HG03432 (cell line): ENCODE measurements at regions not wholly inside any gene's neighbourhood (a gene's known extent, or its start where the extent isn't known, plus 50 kb on each side); places are given as distances from the start of the nearest gene placed in this dataset.

Experiments
- ATAC-seq: cut with Tn5 transposase; IDR thresholded peaks from one replicate; pipeline ENCODE4 v1.9.1; 2021; ENCODE audit warnings: mild to moderate bottlenecking, moderate library complexity; ENCODE audit not compliant: unreplicated experiment

DNA sequence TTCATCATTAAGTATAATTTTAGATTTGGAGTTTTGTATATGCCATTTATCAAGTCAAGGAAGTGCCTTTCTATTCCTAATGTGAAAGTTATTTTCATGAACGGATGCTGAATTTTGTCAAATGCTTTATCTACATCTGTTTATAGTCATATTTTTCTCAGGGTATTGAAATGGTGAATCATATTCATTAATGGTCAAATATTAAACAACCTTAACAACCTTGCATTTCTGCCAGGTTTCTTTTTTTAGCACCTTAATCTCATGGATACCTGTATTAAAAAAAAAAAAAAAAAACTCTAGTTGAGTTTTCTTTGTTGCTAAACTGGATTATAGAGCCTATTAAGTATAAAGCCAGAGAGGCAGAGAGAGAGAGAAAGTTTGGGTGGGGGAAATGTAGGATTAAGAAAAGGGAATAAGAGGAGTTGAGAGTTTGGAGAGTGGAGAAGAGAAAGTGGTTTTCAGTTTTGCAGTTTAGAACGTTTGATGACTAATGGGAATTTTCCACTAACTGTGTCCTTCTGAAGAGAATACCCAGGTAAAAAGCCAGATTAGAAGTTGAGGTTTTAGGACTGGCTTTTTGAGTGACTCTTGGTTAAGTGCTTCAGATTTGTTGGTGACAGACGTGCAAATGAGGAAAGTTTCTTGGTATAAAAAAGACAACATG is 305.0 kb downstream of the HLX start:
- no peak for ATAC-seq

DNA sequence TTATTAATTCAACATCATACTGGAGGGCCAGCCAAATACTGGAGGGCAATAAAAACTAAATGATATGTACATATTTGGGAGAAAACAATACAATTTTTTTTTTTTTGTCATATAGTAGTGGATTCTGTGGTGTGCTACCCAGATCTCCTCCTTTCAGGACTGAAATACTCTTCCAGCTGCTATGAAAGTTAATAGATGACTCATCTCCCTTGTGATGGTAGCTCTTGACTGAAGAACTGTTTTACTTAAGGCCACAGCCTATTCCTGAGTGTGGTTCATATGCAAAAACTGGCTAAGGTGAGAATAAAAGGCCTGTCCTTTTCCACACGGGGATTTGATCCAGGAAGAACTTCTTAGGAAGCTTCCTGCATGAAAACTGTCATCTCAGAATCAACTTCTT is 307.9 kb downstream of the HLX start:
- no peak for ATAC-seq

GRCh38 chr1:221188458-221188857 is 309.2 kb downstream of the HLX start:
- ATAC-seq: no peak

- no peak for ATAC-seq
Measured at GRCh38 chr1:221190249-221190648, 311.0 kb downstream of the HLX start.

- no peak for ATAC-seq
Measured at GRCh38 chr1:221192055-221192454, 312.8 kb downstream of the HLX start.

GRCh38 chr1:221200464-221200863 is 321.2 kb downstream of the HLX start:
- peak; percentile 72 for ATAC-seq

- no peak for ATAC-seq
Measured at GRCh38 chr1:221201773-221202172, 322.5 kb downstream of the HLX start.

GRCh38 chr1:221203224-221204054 is 324.2 kb downstream of the HLX start:
- peak; percentile 89 for ATAC-seq

- no peak for ATAC-seq
Measured at GRCh38 chr1:221204055-221204833, 325.0 kb downstream of the HLX start.

GRCh38 chr1:221206076-221206475 is 326.8 kb downstream of the HLX start:
- no peak for ATAC-seq

DNA sequence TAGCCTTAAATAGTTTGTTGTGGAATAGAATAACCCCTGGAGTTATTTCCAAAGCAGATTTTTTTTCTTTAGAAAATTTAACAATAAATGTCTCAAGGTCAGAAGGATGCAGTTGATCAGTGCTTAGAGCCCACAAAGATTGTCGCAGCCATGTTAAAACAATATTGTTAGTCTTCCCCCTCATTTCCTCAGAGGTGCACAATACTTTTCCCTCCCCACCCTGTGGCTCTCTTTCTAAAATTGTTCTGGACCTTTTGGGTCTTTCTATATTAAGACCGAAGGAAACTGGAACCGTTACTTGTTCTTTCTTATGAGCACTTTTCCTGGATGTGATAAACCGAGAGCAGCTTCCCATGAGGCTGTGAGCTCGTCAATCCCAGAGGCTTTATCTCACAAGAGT is 333.7 kb downstream of the HLX start:
- no peak for ATAC-seq

DNA sequence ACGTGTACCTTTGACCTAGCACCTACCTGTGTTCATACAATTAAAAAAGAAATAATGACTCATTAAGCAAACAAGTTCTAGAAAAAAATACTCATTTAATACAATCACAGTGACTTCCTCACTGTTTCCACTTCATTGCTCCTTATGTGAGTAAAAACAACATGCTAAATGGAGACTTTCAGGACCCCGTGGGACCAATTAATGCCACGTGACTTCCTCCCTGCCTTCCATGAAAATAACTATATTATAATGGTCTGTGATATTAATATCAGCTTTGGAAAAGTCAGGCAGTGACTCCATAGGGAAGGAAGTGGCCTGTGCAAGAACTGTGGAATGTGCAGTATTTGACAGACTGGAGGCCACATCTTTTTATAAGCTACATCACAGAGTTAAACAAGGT is 337.8 kb downstream of the HLX start:
- no peak for ATAC-seq

DNA sequence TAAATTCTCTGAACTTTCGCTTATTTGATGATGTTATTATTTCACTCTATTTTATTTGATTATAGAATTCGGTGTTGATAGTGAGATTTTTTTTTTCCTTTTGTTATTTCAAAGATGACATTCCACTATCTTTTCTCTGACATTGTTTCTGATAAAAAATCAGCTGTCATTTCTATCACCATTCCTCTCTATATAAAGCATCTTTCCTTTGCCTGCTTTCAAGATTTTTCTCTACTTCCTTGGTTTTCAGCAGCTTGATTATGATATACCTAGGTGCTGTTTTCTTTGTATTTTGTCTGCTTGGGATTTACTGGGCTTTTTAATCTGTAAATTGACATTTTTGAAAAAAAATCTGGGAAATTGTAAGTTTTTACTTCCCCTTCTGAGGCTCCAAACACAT is 344.0 kb downstream of the HLX start:
- no peak for ATAC-seq

- no peak for ATAC-seq
Measured at GRCh38 chr1:221227460-221227859, 348.2 kb downstream of the HLX start.

- ATAC-seq: no peak
Measured at GRCh38 chr1:221227872-221228337, 348.7 kb downstream of the HLX start.

GRCh38 chr1:221228594-221228993 is 349.4 kb downstream of the HLX start:
- ATAC-seq: no peak

GRCh38 chr1:221230605-221231004 is 351.4 kb downstream of the HLX start:
- no peak for ATAC-seq

DNA sequence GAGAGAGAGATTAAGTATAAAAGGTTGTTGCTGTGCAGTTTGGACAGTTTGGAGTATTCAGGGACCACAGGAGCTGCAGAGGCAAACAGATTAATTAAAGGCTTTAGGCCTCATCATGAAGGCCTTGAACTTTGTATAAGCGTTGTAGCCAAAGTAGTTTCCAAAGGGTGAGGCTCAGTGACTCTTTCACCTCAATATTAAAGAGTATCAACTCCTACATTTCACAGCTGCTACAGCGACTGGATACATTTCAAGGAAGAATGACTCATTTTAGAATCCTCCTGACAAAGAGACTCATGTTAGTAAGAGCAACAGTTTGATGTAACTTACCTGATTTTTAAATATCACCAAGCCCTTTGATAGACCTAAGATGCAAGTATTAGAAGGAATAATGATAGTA is 355.5 kb downstream of the HLX start:
- no peak for ATAC-seq

GRCh38 chr1:221237587-221237986 is 358.3 kb downstream of the HLX start:
- ATAC-seq: no peak

DNA sequence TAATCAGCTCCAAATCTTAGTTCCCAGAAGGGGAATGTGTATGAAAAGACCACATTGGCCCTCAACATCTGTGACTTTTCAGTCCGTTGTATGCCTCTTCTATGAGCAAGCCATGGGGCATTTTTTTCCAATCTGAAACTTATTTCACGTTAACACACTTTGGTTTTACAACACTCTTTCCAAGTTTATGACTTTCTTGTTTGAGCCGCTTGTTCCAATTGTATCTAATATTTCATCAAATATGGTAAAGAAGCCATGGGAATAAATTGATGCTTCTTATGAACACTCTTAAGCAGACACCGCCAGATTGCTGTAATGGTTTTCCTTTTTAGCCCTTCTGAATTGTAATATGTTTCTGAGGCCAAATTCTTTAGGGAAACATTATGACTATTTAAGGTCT is 359.9 kb downstream of the HLX start:
- no peak for ATAC-seq

GRCh38 chr1:221239792-221240191 is 360.5 kb downstream of the HLX start:
- ATAC-seq: no peak

DNA sequence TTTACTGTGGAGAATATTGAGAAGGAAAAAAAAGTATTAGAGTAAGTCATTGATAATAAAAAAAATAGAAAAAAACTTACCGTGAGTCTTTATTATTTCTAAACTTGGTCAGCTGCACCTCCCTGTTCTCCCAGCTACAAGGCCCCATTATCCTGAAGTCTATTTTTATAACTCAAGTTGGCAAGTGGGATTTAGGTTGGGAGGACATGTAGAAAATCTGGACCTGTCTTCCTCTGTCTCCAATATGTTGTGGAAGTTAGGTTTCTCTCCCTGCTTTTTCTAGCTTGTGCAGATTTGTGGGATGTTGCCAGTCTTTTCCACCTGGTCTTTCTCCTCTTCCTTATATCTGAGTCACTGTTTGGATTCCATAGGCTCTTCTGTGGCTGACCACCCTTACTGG is 361.4 kb downstream of the HLX start:
- no peak for ATAC-seq
